Activated T-helper 1 cell treated with Interleukin-2 at 50 U/mL for 16 hours (primary cell): ENCODE measurements at regions not wholly inside any gene's neighbourhood (a gene's known extent, or its start where the extent isn't known, plus 50 kb on each side); places are given as distances from the start of the nearest gene placed in this dataset.

Experiments
- DNase-seq: peaks from one replicate; pipeline ENCODE4 v3.0.0-alpha.2; 2020; ENCODE audit warnings: low read depth

- no peak for DNase-seq
These were observed 63.0 kb downstream of the NCOR2 start for GRCh38 chr12:124504273-124505000.

- no peak for DNase-seq
These were observed 64.1 kb downstream of the NCOR2 start for GRCh38 chr12:124503305-124503704.

GRCh38 chr12:124502379-124502778, 65.0 kb downstream of the NCOR2 start:
- no peak for DNase-seq

- DNase-seq = no peak
These were observed 65.6 kb downstream of the NCOR2 start for GRCh38 chr12:124501827-124502226.

- DNase-seq = no peak
These were observed 66.3 kb downstream of the NCOR2 start for GRCh38 chr12:124501112-124501561.

GRCh38 chr12:124499898-124500244, 67.5 kb downstream of the NCOR2 start:
- DNase-seq = no peak

GRCh38 chr12:124499190-124499753, 68.1 kb downstream of the NCOR2 start:
- no peak for DNase-seq

- DNase-seq = no peak
These were observed 68.9 kb downstream of the NCOR2 start for GRCh38 chr12:124498275-124499189.

GRCh38 chr12:124497658-124498057, 69.8 kb downstream of the NCOR2 start:
- DNase-seq = no peak

- DNase-seq = no peak
These were observed 70.4 kb downstream of the NCOR2 start for GRCh38 chr12:124497039-124497438.

- DNase-seq = no peak
These were observed 70.8 kb downstream of the NCOR2 start for GRCh38 chr12:124496584-124496983.

- no peak for DNase-seq
These were observed 72.0 kb downstream of the NCOR2 start for GRCh38 chr12:124495194-124495983.

GRCh38 chr12:124494751-124495129, 72.7 kb downstream of the NCOR2 start:
- no peak for DNase-seq

- no peak for DNase-seq
These were observed 73.3 kb downstream of the NCOR2 start for GRCh38 chr12:124493809-124494750.

GRCh38 chr12:124492879-124493808, 74.3 kb downstream of the NCOR2 start:
- no peak for DNase-seq

GRCh38 chr12:124491856-124492420, 75.5 kb downstream of the NCOR2 start:
- no peak for DNase-seq

- no peak for DNase-seq
These were observed 76.1 kb downstream of the NCOR2 start for GRCh38 chr12:124491310-124491709.

- DNase-seq = no peak
These were observed 76.7 kb downstream of the NCOR2 start for GRCh38 chr12:124490584-124491305.
